KMS-11 (cell line): ENCODE measurements at regions not wholly inside any gene's neighbourhood (a gene's known extent, or its start where the extent isn't known, plus 50 kb on each side); places are given as distances from the start of the nearest gene placed in this dataset.

Experiments used
- H2AFZ ChIP-seq: fragments of 200-600 bp; sonication (generic); 2 replicates; pipeline ENCODE4 v1.6.1; 2016; ENCODE audit warnings: antibody characterized with exemption, mixed run types, low read depth
- H3K27ac ChIP-seq: fragments of 200-600 bp; sonication (generic); 2 replicates; pipeline ENCODE4 v1.6.1; 2016; ENCODE audit warnings: mild to moderate bottlenecking, mixed run types
- H3K27me3 ChIP-seq: fragments of 200-600 bp; sonication (generic); 2 replicates; pipeline ENCODE4 v1.6.1; 2017; ENCODE audit warnings: mild to moderate bottlenecking, low read depth, mixed run types, moderate library complexity; ENCODE audit not compliant: insufficient read depth
- H3K36me3 ChIP-seq: fragments of 200-600 bp; sonication (generic); 2 replicates; pipeline ENCODE4 v1.6.1; 2017; ENCODE audit warnings: mild to moderate bottlenecking, mixed run types; ENCODE audit not compliant: insufficient read depth
- H3K4me1 ChIP-seq: fragments of 200-600 bp; sonication (generic); 2 replicates; pipeline ENCODE4 v1.6.1; 2016; ENCODE audit warnings: mild to moderate bottlenecking, low read depth, mixed run types; ENCODE audit not compliant: poor library complexity, severe bottlenecking
- H3K4me2 ChIP-seq: fragments of 200-600 bp; sonication (generic); 2 replicates; pipeline ENCODE4 v1.7.0; 2016; ENCODE audit warnings: mild to moderate bottlenecking, mixed run types
- H3K4me3 ChIP-seq: fragments of 200-600 bp; sonication (generic); IDR thresholded peaks from 2 replicates; pipeline ENCODE4 v1.6.1; 2017; ENCODE audit warnings: low read depth, low read length, mixed read lengths; ENCODE audit not compliant: insufficient read depth
- H3K79me2 ChIP-seq: fragments of 200-600 bp; sonication (generic); 2 replicates; pipeline ENCODE4 v1.6.1; 2016; ENCODE audit warnings: low read depth, mixed run types; ENCODE audit not compliant: insufficient read depth
- H3K9ac ChIP-seq: fragments of 200-600 bp; sonication (generic); 2 replicates; pipeline ENCODE4 v1.6.1; 2016; ENCODE audit warnings: mild to moderate bottlenecking, mixed run types
- H4K20me1 ChIP-seq: fragments of 200-600 bp; sonication (generic); 2 replicates; pipeline ENCODE4 v1.6.1; 2016; ENCODE audit warnings: mild to moderate bottlenecking, mixed run types; ENCODE audit not compliant: insufficient read depth
- CTCF ChIP-seq: fragments of 200-600 bp; sonication (generic); conservative IDR thresholded peaks from 2 replicates; pipeline ENCODE4 v1.6.1; 2017; ENCODE audit warnings: low read depth, mild to moderate bottlenecking, antibody characterized with exemption, low read length, moderate library complexity, mixed read lengths

- TF ChIP-seq CTCF = no peak
- no peaks in the 10 kb centered on the region for H3K4me1 ChIP-seq
Observed at GRCh38 chr11:29490938-29491337, 525.9 kb downstream of the KCNA4 start.

GRCh38 chr11:29486301-29486700, 530.5 kb downstream of the KCNA4 start:
- no peaks in the 10 kb centered on the region for H3K4me1 ChIP-seq
- no peak overlapping the region for H2AFZ ChIP-seq
- no peaks in the 10 kb centered on the region for H4K20me1 ChIP-seq
- no peak overlapping the region for H3K9ac ChIP-seq
- no peak overlapping the region for H3K4me2 ChIP-seq
- H3K27me3 ChIP-seq = no peaks in the 10 kb centered on the region
- H3K79me2 ChIP-seq = no peaks in the 10 kb centered on the region
- no peak overlapping the region for H3K27ac ChIP-seq
- no peak for TF ChIP-seq CTCF
- no peaks in the 10 kb centered on the region for H3K36me3 ChIP-seq
- H3K4me3 ChIP-seq = no peak overlapping the region

More at GRCh38 chr11:29490938-29491337, 525.9 kb downstream of the KCNA4 start:
- no peak overlapping the region for H2AFZ ChIP-seq
- no peaks in the 10 kb centered on the region for H4K20me1 ChIP-seq
- H3K27ac ChIP-seq = no peak overlapping the region
- no peaks in the 10 kb centered on the region for H3K36me3 ChIP-seq
- no peaks in the 10 kb centered on the region for H3K79me2 ChIP-seq
- H3K4me2 ChIP-seq = no peak overlapping the region
- no peak overlapping the region for H3K9ac ChIP-seq
- H3K27me3 ChIP-seq = no peaks in the 10 kb centered on the region
- H3K4me3 ChIP-seq = no peak overlapping the region

- no peak for TF ChIP-seq CTCF
- Histone ChIP-seq H3K4me1 (no peaks in the 10 kb centered on the region), H3K4me2 (no peak overlapping the region), H2AFZ (no peak overlapping the region), H3K27me3 (no peaks in the 10 kb centered on the region), H3K4me3 (no peak overlapping the region), H4K20me1 (no peaks in the 10 kb centered on the region), H3K9ac (no peak overlapping the region), H3K36me3 (no peaks in the 10 kb centered on the region), H3K27ac (no peak overlapping the region), H3K79me2 (no peaks in the 10 kb centered on the region)
Observed at GRCh38 chr11:29485641-29486040, 531.2 kb downstream of the KCNA4 start.

- H3K36me3 ChIP-seq = no peaks in the 10 kb centered on the region
- no peak overlapping the region for H3K27ac ChIP-seq
- H3K27me3 ChIP-seq = no peaks in the 10 kb centered on the region
- no peaks in the 10 kb centered on the region for H3K4me1 ChIP-seq
- H3K79me2 ChIP-seq = no peaks in the 10 kb centered on the region
- H3K4me3 ChIP-seq = no peak overlapping the region
- H3K9ac ChIP-seq = no peak overlapping the region
- no peak overlapping the region for H2AFZ ChIP-seq
- no peak overlapping the region for H3K4me2 ChIP-seq
- TF ChIP-seq CTCF = no peak
- H4K20me1 ChIP-seq = no peaks in the 10 kb centered on the region
Observed at GRCh38 chr11:29484548-29484947, 532.3 kb downstream of the KCNA4 start.
